HG02642 (cell line): ENCODE measurements at regions not wholly inside any gene's neighbourhood (a gene's known extent, or its start where the extent isn't known, plus 50 kb on each side); places are given as distances from the start of the nearest gene placed in this dataset.

Source experiments
- ATAC-seq: cut with Tn5 transposase; IDR thresholded peaks from one replicate; pipeline ENCODE4 v1.9.1; 2021; ENCODE audit warnings: mild to moderate bottlenecking; ENCODE audit not compliant: unreplicated experiment, poor library complexity

GRCh38 chr4:32226204-32226603 lies 1506.0 kb downstream of the PCDH7 start:
- no peak for ATAC-seq

DNA sequence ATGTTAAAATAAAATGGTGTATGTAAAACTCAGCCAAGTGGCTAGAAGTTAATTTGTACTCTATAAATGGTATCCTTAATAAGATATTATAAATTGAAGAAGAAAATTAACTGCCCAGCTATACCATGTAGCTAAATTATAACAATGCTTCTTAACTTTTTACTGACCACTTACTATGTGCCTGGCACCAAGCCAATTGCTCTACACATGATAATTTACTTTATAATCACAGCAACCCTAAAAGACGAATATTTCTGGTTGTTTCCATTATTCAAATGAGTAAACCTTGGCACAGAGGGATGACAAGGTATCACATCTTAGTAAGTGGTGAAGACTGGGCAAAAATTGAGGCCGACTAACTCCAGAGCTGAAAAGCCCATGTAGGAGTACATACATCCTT lies 1506.6 kb downstream of the PCDH7 start:
- ATAC-seq, result no peak

DNA sequence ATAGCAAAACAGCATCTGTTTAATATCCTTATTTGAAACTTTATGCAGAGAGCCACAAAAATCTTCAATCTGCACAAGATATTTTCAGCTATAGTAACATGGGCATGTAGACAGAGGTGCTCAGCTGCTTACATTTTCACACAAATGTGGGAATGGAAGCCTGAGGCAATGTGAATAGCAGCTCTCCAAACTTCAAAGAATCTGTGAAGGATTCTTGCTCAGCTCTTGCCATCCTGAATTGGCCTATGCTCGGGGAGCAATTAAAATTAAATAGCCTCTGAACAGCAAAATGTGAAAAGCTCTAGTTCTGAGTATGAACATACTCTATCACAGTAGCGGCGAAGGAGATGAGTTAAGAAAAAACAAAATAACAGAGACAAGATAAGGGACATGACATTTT lies 1523.8 kb downstream of the PCDH7 start:
- no peak for ATAC-seq

GRCh38 chr4:32249040-32249439 lies 1528.9 kb downstream of the PCDH7 start:
- ATAC-seq, result no peak

DNA sequence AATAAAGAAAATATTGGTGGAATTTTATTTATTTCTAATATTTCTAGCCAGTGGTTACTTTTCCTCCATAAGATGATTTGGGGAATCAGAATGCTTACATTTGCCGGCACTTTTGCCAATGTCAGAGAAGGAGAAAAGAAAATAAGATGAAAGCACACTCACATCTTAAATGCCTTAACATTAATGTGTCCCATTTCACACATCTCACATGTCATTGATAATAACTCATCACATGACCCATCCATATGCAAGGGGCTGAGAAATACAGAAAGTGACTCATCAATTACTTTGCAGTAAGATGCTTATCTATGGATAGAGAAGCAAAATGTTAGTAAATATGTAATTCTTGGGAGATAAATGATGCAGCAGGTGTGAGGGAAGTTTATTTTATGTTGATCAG lies 1531.0 kb downstream of the PCDH7 start:
- no peak for ATAC-seq

DNA sequence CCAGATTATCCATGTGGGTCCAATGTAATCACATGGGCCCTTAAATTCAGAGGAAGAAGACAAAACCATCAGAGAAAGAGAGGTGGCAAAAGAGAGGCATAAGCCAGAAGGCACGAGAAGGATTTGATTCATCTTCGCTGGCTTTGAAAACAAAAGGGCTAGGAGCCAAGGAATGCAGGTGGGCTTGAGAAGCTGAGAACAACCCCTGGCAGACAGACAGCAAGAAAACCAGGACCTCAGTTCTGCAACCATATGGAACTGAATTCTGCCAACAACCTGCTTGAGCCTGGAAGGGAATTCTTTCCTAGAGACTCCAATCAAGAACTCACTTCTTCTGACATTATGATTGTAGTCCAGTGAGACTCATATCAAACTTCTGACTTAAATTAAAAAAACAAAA lies 1531.8 kb downstream of the PCDH7 start:
- ATAC-seq, result no peak

GRCh38 chr4:32254216-32254615 lies 1534.0 kb downstream of the PCDH7 start:
- ATAC-seq, result no peak

DNA sequence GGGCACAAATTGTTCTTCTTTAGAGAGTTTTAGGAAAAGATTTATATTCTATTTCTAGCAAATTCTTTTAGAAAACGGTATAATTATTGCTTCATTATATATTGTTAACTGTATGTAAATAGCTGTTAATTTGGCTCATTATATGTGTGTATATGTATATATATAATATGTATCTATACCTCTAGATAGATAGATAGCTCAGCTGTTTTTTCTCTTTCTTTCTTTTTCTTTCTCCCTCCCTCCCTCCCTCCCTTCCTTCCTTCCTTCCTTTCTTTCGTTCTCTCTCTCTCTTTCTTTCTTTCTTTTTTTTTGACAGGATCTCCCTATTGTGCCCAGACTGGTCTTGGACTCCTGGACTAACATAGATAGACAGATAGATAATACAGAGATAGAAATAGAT lies 1538.8 kb downstream of the PCDH7 start:
- no peak for ATAC-seq

DNA sequence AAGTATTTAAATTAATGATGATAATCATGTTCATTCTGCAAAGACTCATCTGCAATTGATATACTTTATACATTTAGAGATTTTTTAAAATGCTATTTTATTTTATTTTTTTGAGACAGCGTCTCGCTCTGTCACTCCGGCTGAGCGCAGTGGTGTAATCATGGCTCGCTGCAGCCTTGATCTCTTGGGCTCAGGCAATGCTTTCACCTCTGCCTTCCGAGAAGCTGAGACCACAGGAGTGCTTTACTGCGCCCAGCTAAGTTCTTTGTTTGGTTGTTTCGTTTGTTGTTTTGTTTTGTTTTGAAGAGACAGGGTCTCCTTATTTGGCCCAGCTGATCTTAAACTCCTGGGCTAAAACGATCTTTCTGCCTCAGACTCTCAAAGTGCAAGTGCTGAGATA lies 1541.0 kb downstream of the PCDH7 start:
- no peak for ATAC-seq

GRCh38 chr4:32268863-32269262 lies 1548.7 kb downstream of the PCDH7 start:
- ATAC-seq, result no peak

DNA sequence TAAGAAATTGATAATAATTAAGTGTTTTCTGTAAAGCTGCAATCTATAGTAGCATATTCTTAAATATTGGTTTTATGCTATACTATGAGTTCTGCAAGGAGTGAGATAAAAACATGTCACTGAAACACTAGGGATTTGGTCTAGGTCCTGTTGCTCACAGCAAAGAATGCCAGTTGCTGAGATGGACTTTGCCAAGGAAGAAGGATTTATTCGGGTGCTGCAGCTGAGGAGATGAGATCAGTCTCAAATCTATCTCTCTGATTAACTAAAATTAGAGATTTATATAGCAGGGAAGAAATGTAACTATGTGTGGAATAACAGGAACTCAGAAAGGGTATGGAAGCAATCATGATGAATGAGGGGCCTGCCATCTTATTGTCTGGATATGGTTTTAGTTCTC lies 1569.9 kb downstream of the PCDH7 start:
- ATAC-seq, result no peak

- no peak for ATAC-seq
Observed at GRCh38 chr4:32318926-32319325, 1598.8 kb downstream of the PCDH7 start.

- ATAC-seq, result no peak
Observed at GRCh38 chr4:32321421-32321820, 1601.3 kb downstream of the PCDH7 start.

DNA sequence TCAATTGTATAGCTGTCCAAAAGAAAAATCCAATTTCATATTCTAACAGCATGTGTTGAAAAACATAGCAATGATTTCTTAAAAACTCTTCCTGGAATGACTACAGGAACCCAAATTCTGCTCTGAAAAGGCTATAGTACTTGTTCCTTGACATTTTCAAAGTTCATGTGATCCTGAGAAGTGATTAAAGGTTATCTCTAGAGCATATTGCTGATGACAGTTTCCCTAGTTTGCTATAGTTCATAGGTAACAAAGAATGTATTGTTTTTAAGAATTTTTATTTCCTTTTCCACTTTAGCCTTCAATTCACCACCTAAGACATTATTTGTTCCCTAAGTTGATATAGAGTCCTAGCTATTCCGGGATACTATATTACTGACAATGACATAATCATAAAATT lies 1614.6 kb downstream of the PCDH7 start:
- no peak for ATAC-seq

DNA sequence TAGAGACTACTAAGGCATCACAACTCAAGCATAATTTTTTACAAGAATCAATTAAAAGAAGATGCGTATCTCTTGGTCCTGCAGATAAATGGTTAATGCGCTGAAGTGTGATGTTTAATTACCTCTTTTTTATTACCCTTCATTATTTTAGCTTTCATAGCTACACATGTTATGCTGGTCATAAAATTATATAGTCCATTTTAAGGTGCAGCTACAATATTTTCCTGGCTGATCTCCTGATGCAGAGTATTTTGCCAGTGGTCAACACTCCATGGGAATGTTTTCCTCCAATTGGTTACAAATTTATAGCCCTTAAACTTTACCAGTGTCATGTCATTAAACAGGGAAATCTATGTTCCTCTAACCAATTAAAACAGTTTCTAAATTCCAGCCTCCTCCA lies 1617.2 kb downstream of the PCDH7 start:
- no peak for ATAC-seq

DNA sequence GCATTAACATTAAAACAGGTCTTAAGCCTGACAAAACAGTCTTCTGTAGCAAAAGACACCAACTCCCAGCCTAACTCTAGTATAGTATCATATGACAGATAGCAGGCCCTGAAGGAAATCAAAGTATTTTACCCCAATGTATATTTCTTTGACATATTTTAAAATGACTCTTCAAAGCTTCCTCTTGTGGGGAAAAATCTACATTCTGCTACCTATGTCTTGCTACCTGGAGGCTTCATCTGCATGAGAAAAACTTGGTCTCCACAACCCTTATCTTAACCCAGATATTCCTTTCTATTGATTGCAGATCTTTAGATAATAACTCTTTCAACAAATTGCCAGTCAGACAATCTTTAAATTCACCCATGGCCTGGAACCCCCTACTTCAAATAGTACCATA lies 1620.4 kb downstream of the PCDH7 start:
- no peak for ATAC-seq

DNA sequence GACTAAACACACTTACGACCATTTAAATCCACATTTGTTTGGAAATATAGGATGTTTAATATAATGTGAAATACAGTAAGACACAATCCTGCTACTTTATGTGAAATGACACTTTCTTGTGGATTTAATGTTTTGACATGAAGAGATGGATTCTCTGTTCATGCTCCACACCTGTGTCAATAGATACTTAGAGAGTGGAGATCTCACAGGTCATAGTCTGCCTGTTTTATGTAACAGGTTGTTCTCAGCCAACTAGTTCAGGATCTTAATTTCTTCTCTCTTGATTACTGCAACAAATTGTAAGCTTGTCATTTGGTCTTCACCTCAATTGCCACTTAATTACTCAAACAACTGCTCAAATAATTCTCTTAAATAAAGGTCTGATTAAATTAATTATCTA lies 1621.2 kb downstream of the PCDH7 start:
- ATAC-seq, result no peak

- ATAC-seq, result no peak
Observed at GRCh38 chr4:32342054-32342453, 1621.9 kb downstream of the PCDH7 start.

DNA sequence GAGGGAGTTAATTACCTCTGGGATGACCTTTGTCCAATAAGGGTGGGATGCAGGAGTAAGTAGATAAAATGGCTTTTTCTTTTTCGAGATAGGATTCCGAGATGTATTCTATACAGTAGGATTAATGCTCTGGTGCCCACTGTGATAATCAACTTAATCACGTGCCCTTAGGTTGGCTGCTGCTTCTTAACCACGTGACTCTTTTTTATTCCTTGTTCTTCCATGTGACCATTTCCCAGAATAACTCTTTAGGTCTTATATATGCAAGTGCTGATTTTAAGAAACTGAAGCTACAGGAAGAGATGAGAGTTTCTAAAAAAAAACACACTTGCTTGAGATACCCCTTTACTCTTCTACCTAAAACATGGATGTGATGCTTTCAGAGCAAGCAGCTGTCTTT lies 1628.9 kb downstream of the PCDH7 start:
- ATAC-seq, result no peak

GRCh38 chr4:32374206-32374605 lies 1654.0 kb downstream of the PCDH7 start:
- no peak for ATAC-seq

- ATAC-seq, result no peak
Observed at GRCh38 chr4:32393806-32394205, 1673.6 kb downstream of the PCDH7 start.

DNA sequence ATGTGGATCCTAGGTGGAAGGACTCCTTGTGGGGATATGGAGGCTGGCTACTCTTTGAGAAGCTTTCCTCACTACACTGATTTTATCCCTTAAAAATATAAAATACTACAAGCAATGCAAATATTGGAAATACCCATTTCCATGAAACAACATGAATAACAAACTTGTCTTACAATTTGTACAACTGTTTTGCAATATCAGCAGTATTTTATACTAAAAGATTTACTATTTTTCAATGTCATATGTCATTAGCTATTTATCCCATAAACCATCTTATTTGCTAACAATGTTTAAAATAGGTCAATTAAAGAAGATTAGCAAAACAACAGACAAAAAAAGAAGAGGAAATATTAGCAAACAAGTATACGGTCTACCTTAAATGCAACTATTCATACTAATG lies 1674.1 kb downstream of the PCDH7 start:
- ATAC-seq, result no peak

DNA sequence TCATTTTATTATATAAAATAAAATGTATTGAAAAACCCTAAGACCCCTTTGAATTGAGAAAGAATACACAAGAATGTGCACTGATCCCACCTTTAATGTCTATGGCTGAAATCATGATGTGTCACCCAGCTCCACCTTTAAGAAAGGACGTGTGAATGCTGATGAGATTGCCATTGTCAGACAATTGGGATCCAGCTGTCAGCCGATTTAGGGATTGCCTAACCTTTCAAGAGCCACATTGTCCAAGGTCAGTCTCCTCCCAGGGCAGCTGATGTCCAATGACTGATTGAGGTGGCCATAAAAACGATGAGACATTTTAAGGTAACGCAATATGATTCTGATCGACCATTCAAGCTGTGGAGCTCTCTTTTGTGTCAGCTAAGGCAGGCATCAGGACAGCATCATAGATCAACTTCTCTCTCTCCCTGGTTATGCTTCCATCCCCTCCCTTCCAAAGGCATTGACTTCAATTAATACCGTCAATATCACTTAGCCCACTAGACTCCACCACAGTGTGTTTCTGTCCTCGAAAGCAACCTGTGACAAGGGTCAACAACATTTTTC lies 1676.4 kb downstream of the PCDH7 start:
- ATAC-seq, result no peak
